Common myeloid progenitor, CD34-positive (primary cell): ENCODE measurements at regions not wholly inside any gene's neighbourhood (a gene's known extent, or its start where the extent isn't known, plus 50 kb on each side); places are given as distances from the start of the nearest gene placed in this dataset.

Experiments
- CTCF ChIA-PET: fragments of 350-600 bp; sonication (Branson Sonifier 250); formaldehyde crosslinking; loops from one replicate; lab custom pipeline; 2021; ENCODE audit warnings: antibody characterized with exemption; lab: Charles Lee
- POLR2A ChIA-PET: fragments of 350-600 bp; sonication (Branson Sonifier 250); formaldehyde crosslinking; loops from one replicate; lab custom pipeline; 2021; ENCODE audit warnings: antibody characterized with exemption; lab: Charles Lee
- DNase-seq, 3 donors: peaks; one replicate each; pipeline versions ENCODE4 v3.0.0 to v3.0.0-alpha.2; 2013
- H3K27ac ChIP-seq, 2 experiments: 1 replicate in 1 of 2; 2 replicates in 1 of 2; pipeline ENCODE4 v1.7.0; 2013; ENCODE audit warnings: inconsistent platforms in 2 of 2, low read length in 2 of 2, mild to moderate bottlenecking in 2 of 2, low read depth in 1 of 2, moderate library complexity in 1 of 2; ENCODE audit not compliant: severe bottlenecking in 2 of 2, insufficient read depth in 1 of 2, poor library complexity in 1 of 2
- H3K27me3 ChIP-seq, 5 experiments: replicated peaks in 2 of 5; 1 replicate in 3 of 5; 2 replicates in 2 of 5; pipeline versions ENCODE4 v1.6.1 to v1.7.0; 2013; ENCODE audit warnings: low read length in 4 of 5, mild to moderate bottlenecking in 2 of 5, moderate library complexity in 2 of 5, inconsistent platforms in 1 of 5; ENCODE audit not compliant: insufficient read depth in 5 of 5, control insufficient read depth in 4 of 5
- H3K36me3 ChIP-seq, 4 experiments: 1 replicate in 2 of 4; 2 replicates in 2 of 4; pipeline versions ENCODE4 v1.6.1 to v1.7.0; 2013; ENCODE audit warnings: low read length in 3 of 4, control low read depth in 1 of 4, mild to moderate bottlenecking in 1 of 4; ENCODE audit not compliant: control insufficient read depth in 4 of 4, insufficient read depth in 4 of 4
- H3K4me1 ChIP-seq, 4 experiments: 1 replicate in 3 of 4; 2 replicates in 1 of 4; pipeline versions ENCODE4 v1.6.1 to v1.7.1; 2013; ENCODE audit warnings: low read length in 3 of 4, mild to moderate bottlenecking in 3 of 4, control low read depth in 1 of 4, inconsistent platforms in 1 of 4, moderate library complexity in 1 of 4; ENCODE audit not compliant: control insufficient read depth in 4 of 4, insufficient read depth in 4 of 4; ENCODE audit errors: control extremely low read depth in 1 of 4
- H3K4me3 ChIP-seq, 7 experiments: 1 replicate in 4 of 7; 2 replicates in 3 of 7; pipeline versions ENCODE4 v1.5.1 to v1.7.0; 2013; ENCODE audit warnings: mild to moderate bottlenecking in 7 of 7, low read length in 6 of 7, moderate library complexity in 6 of 7, inconsistent platforms in 2 of 7, low read depth in 2 of 7, control low read depth in 1 of 7; ENCODE audit not compliant: insufficient read depth in 4 of 7, control insufficient read depth in 1 of 7; ENCODE audit errors: extremely low read depth in 1 of 7
- H3K9me3 ChIP-seq, 5 experiments: 1 replicate in 4 of 5; 2 replicates in 1 of 5; pipeline versions ENCODE4 v1.6.1 to v1.7.1; 2013; ENCODE audit warnings: low read length in 4 of 5, mild to moderate bottlenecking in 2 of 5, inconsistent platforms in 1 of 5, low read depth in 1 of 5, moderate library complexity in 1 of 5; ENCODE audit not compliant: control insufficient read depth in 4 of 5, insufficient read depth in 2 of 5; ENCODE audit errors: control extremely low read depth in 1 of 5
- WGBS: methylation state at CpG from one replicate; pipeline ENCODE4 v1.1.5; 2013; ENCODE audit not compliant: insufficient coverage; 5-methylcytosine and 5-hydroxymethylcytosine counted together

- H3K9me3 ChIP-seq = no peaks in the 10 kb centered on the region
- ChIA-PET CTCF (no interaction called here), POLR2A (no interaction called here)
- no peaks in the 10 kb centered on the region for H3K4me1 ChIP-seq
- no peaks in the 10 kb centered on the region for H3K27me3 ChIP-seq
- H3K27ac ChIP-seq = no peak overlapping the region
- DNase-seq = no peak
- no peak overlapping the region for H3K4me3 ChIP-seq
- no peaks in the 10 kb centered on the region for H3K36me3 ChIP-seq
- no CpG with 5 or more reads among the region's 1 CpG for WGBS
Observed at GRCh38 chr3:104648823-104649222, 717.9 kb upstream of the ALCAM start.

GRCh38 chr3:104669083-104669482, 697.6 kb upstream of the ALCAM start:
- POLR2A ChIA-PET = no interaction called here
- CTCF ChIA-PET = no interaction called here
- Histone ChIP-seq H3K27me3 (no peaks in the 10 kb centered on the region), H3K36me3 (no peaks in the 10 kb centered on the region), H3K9me3 (no peaks in the 10 kb centered on the region), H3K4me3 (no peak overlapping the region), H3K27ac (no peak overlapping the region), H3K4me1 (no peaks in the 10 kb centered on the region)
- 63% methylated on average over 1 of the region's 5 CpGs for WGBS
- DNase-seq = no peak

- WGBS = 89% methylated on average over 5 of the region's 5 CpGs
- no peaks in the 10 kb centered on the region for H3K36me3 ChIP-seq
- DNase-seq = no peak
- no peaks in the 10 kb centered on the region for H3K4me1 ChIP-seq
- no peak overlapping the region for H3K4me3 ChIP-seq
- no peaks in the 10 kb centered on the region for H3K27me3 ChIP-seq
- ChIA-PET CTCF (no interaction called here), POLR2A (no interaction called here)
- no peak overlapping the region for H3K27ac ChIP-seq
- no peaks in the 10 kb centered on the region for H3K9me3 ChIP-seq
Observed at GRCh38 chr3:104672331-104672730, 694.4 kb upstream of the ALCAM start.

- H3K4me1 ChIP-seq = no peaks in the 10 kb centered on the region
- CTCF ChIA-PET = no interaction called here
- H3K9me3 ChIP-seq = no peaks in the 10 kb centered on the region
- H3K36me3 ChIP-seq = no peaks in the 10 kb centered on the region
- POLR2A ChIA-PET = no interaction called here
- WGBS = no CpG with 5 or more reads among the region's 2 CpGs
- no peak overlapping the region for H3K27ac ChIP-seq
- DNase-seq = no peak
- H3K4me3 ChIP-seq = no peak overlapping the region
- H3K27me3 ChIP-seq = no peaks in the 10 kb centered on the region
Observed at GRCh38 chr3:104673981-104674380, 692.7 kb upstream of the ALCAM start.

GRCh38 chr3:104676241-104676640, 690.5 kb upstream of the ALCAM start:
- no peaks in the 10 kb centered on the region for H3K4me1 ChIP-seq
- POLR2A ChIA-PET = no interaction called here
- WGBS = 94% methylated on average over 2 of the region's 3 CpGs
- no peak for DNase-seq
- CTCF ChIA-PET = no interaction called here
- no peak overlapping the region for H3K4me3 ChIP-seq
- no peak overlapping the region for H3K27ac ChIP-seq
- H3K36me3 ChIP-seq = no peaks in the 10 kb centered on the region
- no peaks in the 10 kb centered on the region for H3K9me3 ChIP-seq
- H3K27me3 ChIP-seq = no peaks in the 10 kb centered on the region

- no peak overlapping the region for H3K4me3 ChIP-seq
- H3K36me3 ChIP-seq = no peaks in the 10 kb centered on the region
- no peaks in the 10 kb centered on the region for H3K4me1 ChIP-seq
- H3K27me3 ChIP-seq = no peaks in the 10 kb centered on the region
- CTCF ChIA-PET = no interaction called here
- POLR2A ChIA-PET = no interaction called here
- no peak for DNase-seq
- WGBS = 94% methylated on average over 4 of the region's 4 CpGs
- H3K9me3 ChIP-seq = no peaks in the 10 kb centered on the region
- no peak overlapping the region for H3K27ac ChIP-seq
Observed at GRCh38 chr3:104677932-104678331, 688.8 kb upstream of the ALCAM start.

GRCh38 chr3:104685492-104685891, 681.2 kb upstream of the ALCAM start:
- Histone ChIP-seq H3K4me3 (no peak overlapping the region), H3K27ac (no peak overlapping the region), H3K27me3 (no peaks in the 10 kb centered on the region), H3K36me3 (no peaks in the 10 kb centered on the region), H3K9me3 (no peaks in the 10 kb centered on the region), H3K4me1 (no peaks in the 10 kb centered on the region)
- ChIA-PET CTCF (no interaction called here), POLR2A (no interaction called here)
- no peak for DNase-seq
